LNCaP clone FGC (cell line): ENCODE measurements at regions not wholly inside any gene's neighbourhood (a gene's known extent, or its start where the extent isn't known, plus 50 kb on each side); places are given as distances from the start of the nearest gene placed in this dataset.

Experiments used
- DNase-seq: peaks from one replicate; pipeline ENCODE4 v3.0.0-alpha.2; 2011; ENCODE audit warnings: low read depth
- H3K4me3 ChIP-seq: 2 replicates; pipeline ENCODE4 v1.5.1; 2011; ENCODE audit warnings: mild to moderate bottlenecking, low read depth, low read length, control low read depth
- CTCF ChIP-seq: IDR thresholded peaks from 2 replicates; pipeline ENCODE4 v1.5.1; 2012; ENCODE audit warnings: mild to moderate bottlenecking; ENCODE audit not compliant: control insufficient read depth, insufficient read depth; ENCODE audit errors: extremely low read depth

DNA sequence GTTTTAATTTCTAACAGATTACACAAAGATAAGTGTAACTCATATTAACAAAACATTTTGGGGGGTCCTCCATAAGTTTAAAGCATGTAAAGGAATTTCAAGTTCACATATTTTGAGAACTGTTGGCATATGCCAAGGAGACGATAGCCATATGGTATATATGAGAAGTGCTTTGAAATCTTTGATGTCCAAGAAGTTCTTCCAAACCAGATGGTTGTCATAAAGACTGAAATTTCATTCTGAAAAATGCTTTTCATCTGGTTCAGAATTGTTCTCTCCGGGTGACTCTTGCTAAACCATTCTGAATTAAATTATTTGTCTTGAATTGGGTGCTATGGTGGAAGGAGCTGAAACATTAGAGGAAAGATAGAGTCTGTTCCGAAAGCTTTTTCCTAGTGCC lies 513.0 kb upstream of the AKR1E2 start:
- no peak for DNase-seq
- no peak for TF ChIP-seq CTCF

GRCh38 chr10:4312051-4312835 lies 513.8 kb upstream of the AKR1E2 start:
- TF ChIP-seq CTCF = no peak
- no peak overlapping the region for H3K4me3 ChIP-seq
- DNase-seq = no peak

More for the DNA sequence above, 513.0 kb upstream of the AKR1E2 start:
- H3K4me3 ChIP-seq = no peak overlapping the region

GRCh38 chr10:4310172-4310571 lies 515.8 kb upstream of the AKR1E2 start:
- H3K4me3 ChIP-seq = no peak overlapping the region
- TF ChIP-seq CTCF = no peak
- DNase-seq = no peak

DNA sequence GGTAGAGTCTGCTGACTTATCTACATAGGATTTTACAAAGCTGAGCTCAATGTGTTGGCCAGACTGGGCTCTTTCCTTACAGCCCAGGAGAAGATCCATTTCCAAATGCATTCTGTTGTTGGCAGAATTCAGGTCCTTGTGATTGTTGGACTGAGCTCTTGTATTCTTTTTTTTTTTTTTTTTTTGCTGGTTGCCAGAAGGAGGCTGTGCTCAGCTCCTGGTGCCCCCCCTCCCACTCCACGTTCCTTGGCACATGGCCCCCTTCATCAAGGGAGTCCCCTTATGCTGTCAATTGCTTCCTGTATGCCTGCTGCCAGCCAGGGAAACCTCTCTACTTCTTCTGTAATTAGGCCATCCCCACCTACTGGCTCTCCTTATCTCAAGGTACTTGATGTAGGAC lies 518.1 kb upstream of the AKR1E2 start:
- no peak for TF ChIP-seq CTCF
- no peak for DNase-seq
- no peak overlapping the region for H3K4me3 ChIP-seq

GRCh38 chr10:4306871-4307270 lies 519.1 kb upstream of the AKR1E2 start:
- H3K4me3 ChIP-seq = no peak overlapping the region
- TF ChIP-seq CTCF = no peak
- no peak for DNase-seq

GRCh38 chr10:4303045-4303444 lies 518.0 kb upstream of the KLF6 start:
- no peak for DNase-seq
- TF ChIP-seq CTCF = no peak
- no peak overlapping the region for H3K4me3 ChIP-seq
